CD4-positive, CD25-positive, alpha-beta regulatory T cell (primary cell): ENCODE measurements at regions not wholly inside any gene's neighbourhood (a gene's known extent, or its start where the extent isn't known, plus 50 kb on each side); places are given as distances from the start of the nearest gene placed in this dataset.
"Not testable (repeated sequence)": the region's sequence is repeated elsewhere in the genome, so short reads cannot be mapped to it uniquely, and the experiment has no call there.

Experiments used
- ATAC-seq, 2 donors: fragments of 150-1000 bp; cut with Tn5 transposase; one replicate each; pipeline ENCODE4 v1.10.0; 2021; ENCODE audit warnings: low read depth in 2 of 2, moderate number of reproducible peaks in 2 of 2, moderate library complexity in 1 of 2
- DNase-seq, 3 donors: peaks; one replicate each; pipeline versions ENCODE4 v3.0.0 to v3.0.0-alpha.2; 2012 to 2022; ENCODE audit warnings: mixed read lengths in 1 of 3
- H3K27ac ChIP-seq: one replicate; pipeline ENCODE4 v1.7.0; 2013; ENCODE audit warnings: mild to moderate bottlenecking, low read length; ENCODE audit not compliant: insufficient read depth, poor library complexity, severe bottlenecking
- H3K27me3 ChIP-seq: one replicate; pipeline ENCODE4 v1.7.0; 2013; ENCODE audit warnings: low read length; ENCODE audit not compliant: control insufficient read depth, insufficient read depth
- H3K36me3 ChIP-seq: one replicate; pipeline ENCODE4 v1.7.0; 2013; ENCODE audit warnings: mild to moderate bottlenecking, low read length, moderate library complexity; ENCODE audit not compliant: control insufficient read depth, insufficient read depth
- H3K4me1 ChIP-seq: 2 replicates; pipeline ENCODE4 v1.7.0; 2013; ENCODE audit warnings: mild to moderate bottlenecking, low read length; ENCODE audit not compliant: insufficient read depth, control insufficient read depth, poor library complexity, severe bottlenecking
- H3K4me3 ChIP-seq: one replicate; pipeline ENCODE4 v1.7.0; 2013; ENCODE audit warnings: low read depth, mild to moderate bottlenecking, low read length, moderate library complexity
- H3K9me3 ChIP-seq, 2 experiments: 1 replicate in 1 of 2; 2 replicates in 1 of 2; pipeline ENCODE4 v1.7.0; 2013; ENCODE audit warnings: low read length in 2 of 2, mild to moderate bottlenecking in 1 of 2, moderate library complexity in 1 of 2; ENCODE audit not compliant: control insufficient read depth in 2 of 2
- H3K27ac Mint-ChIP-seq, 3 donors: one replicate each; pipeline ENCODE4 v1.8.0; 2020 to 2022; ENCODE audit warnings: mild to moderate bottlenecking in 3 of 3, mixed read lengths in 3 of 3, moderate library complexity in 2 of 3
- H3K27me3 Mint-ChIP-seq: one replicate; pipeline ENCODE4 v1.8.0; 2022; ENCODE audit warnings: mild to moderate bottlenecking, mixed read lengths
- H3K36me3 Mint-ChIP-seq: one replicate; pipeline ENCODE4 v1.8.0; 2020; ENCODE audit warnings: mixed read lengths
- H3K4me1 Mint-ChIP-seq, 4 donors: one replicate each; pipeline ENCODE4 v1.8.0; 2020 to 2022; ENCODE audit warnings: mixed read lengths in 4 of 4, mild to moderate bottlenecking in 1 of 4
- H3K4me3 Mint-ChIP-seq, 4 donors: one replicate each; pipeline ENCODE4 v1.8.0; 2020 to 2022; ENCODE audit warnings: mild to moderate bottlenecking in 4 of 4, mixed read lengths in 4 of 4, moderate library complexity in 3 of 4
- H3K9me3 Mint-ChIP-seq, 7 donors: one replicate each; pipeline ENCODE4 v1.8.0; 2020 to 2022; ENCODE audit warnings: mixed read lengths in 7 of 7, mild to moderate bottlenecking in 3 of 7, moderate library complexity in 2 of 7

- Mint-ChIP-seq H3K36me3 (peaks cover 10% of the 10 kb centered on the region), H3K4me3 (no peak overlapping the region), H3K9me3 (peaks cover 0 to 19% (median 0%) of the 10 kb centered on the region in 7 donors), H3K4me1 (no peaks in the 10 kb centered on the region), H3K27me3 (peaks cover 6% of the 10 kb centered on the region), H3K27ac (no peak overlapping the region)
- no peaks in the 10 kb centered on the region for H3K36me3 ChIP-seq
- H3K9me3 ChIP-seq, result peaks cover 0 to 4% of the 10 kb centered on the region in 2 experiments
- DNase-seq (no peak), ATAC-seq (no peak)
- no peak overlapping the region for H3K4me3 ChIP-seq
- no peaks in the 10 kb centered on the region for H3K4me1 ChIP-seq
- H3K27ac ChIP-seq, result no peak overlapping the region
- H3K27me3 ChIP-seq, result no peaks in the 10 kb centered on the region
These were observed 364.5 kb downstream of the TYW1 start for GRCh38 chr7:67361150-67361549.

- no peak overlapping the region for H3K4me3 Mint-ChIP-seq
- Histone ChIP-seq H3K36me3 (no peaks in the 10 kb centered on the region), H3K9me3 (no peaks in the 10 kb centered on the region), H3K27ac (no peak overlapping the region), H3K4me3 (no peak overlapping the region), H3K4me1 (no peaks in the 10 kb centered on the region), H3K27me3 (no peaks in the 10 kb centered on the region)
- H3K27ac Mint-ChIP-seq, result no peak overlapping the region
- no peaks in the 10 kb centered on the region for H3K36me3 Mint-ChIP-seq
- DNase-seq (no peak), ATAC-seq (no peak)
- peaks cover 5% of the 10 kb centered on the region for H3K27me3 Mint-ChIP-seq
- H3K4me1 Mint-ChIP-seq, result no peaks in the 10 kb centered on the region
- H3K9me3 Mint-ChIP-seq, result no peaks in the 10 kb centered on the region
These were observed 367.9 kb downstream of the TYW1 start for GRCh38 chr7:67364441-67365017.

- H3K36me3 ChIP-seq, result no peaks in the 10 kb centered on the region
- no peak overlapping the region for H3K4me3 ChIP-seq
- no peaks in the 10 kb centered on the region for H3K36me3 Mint-ChIP-seq
- H3K4me1 ChIP-seq, result peaks cover 5% of the 10 kb centered on the region
- ATAC-seq (peak; percentile 55 to 70), DNase-seq (peak; percentile 14 to 59 (median 57))
- peaks cover 2% of the 10 kb centered on the region for H3K27me3 ChIP-seq
- no peak overlapping the region for H3K4me3 Mint-ChIP-seq
- no peaks in the 10 kb centered on the region for H3K9me3 ChIP-seq
- no peak overlapping the region for H3K27ac ChIP-seq
- peaks cover 0 to 3% (median 2%) of the 10 kb centered on the region in 4 donors for H3K4me1 Mint-ChIP-seq
- no peak overlapping the region for H3K27ac Mint-ChIP-seq
- H3K27me3 Mint-ChIP-seq, result peaks cover 5% of the 10 kb centered on the region
- peaks cover 0 to 5% (median 2%) of the 10 kb centered on the region in 7 donors for H3K9me3 Mint-ChIP-seq
These were observed 375.0 kb downstream of the TYW1 start for GRCh38 chr7:67371429-67372305.

GRCh38 chr7:67373389-67373788 is 376.8 kb downstream of the TYW1 start:
- not testable (repeated sequence) for H3K4me1 Mint-ChIP-seq, H3K36me3 ChIP-seq, DNase-seq, H3K9me3 Mint-ChIP-seq, H3K9me3 ChIP-seq, H3K27ac Mint-ChIP-seq, H3K36me3 Mint-ChIP-seq, H3K27me3 ChIP-seq, H3K27me3 Mint-ChIP-seq, H3K27ac ChIP-seq, ATAC-seq, H3K4me3 Mint-ChIP-seq, H3K4me1 ChIP-seq, H3K4me3 ChIP-seq

- Histone ChIP-seq H3K4me1 (peaks cover 5% of the 10 kb centered on the region), H3K27me3 (peaks cover 2% of the 10 kb centered on the region), H3K27ac (no peak overlapping the region), H3K36me3 (no peaks in the 10 kb centered on the region), H3K9me3 (no peaks in the 10 kb centered on the region), H3K4me3 (no peak overlapping the region)
- Mint-ChIP-seq H3K4me1 (peaks cover 0 to 3% (median 2%) of the 10 kb centered on the region in 4 donors), H3K9me3 (peaks cover 0 to 8% (median 2%) of the 10 kb centered on the region in 7 donors), H3K27me3 (peaks cover 5% of the 10 kb centered on the region), H3K27ac (no peak overlapping the region), H3K4me3 (no peak overlapping the region), H3K36me3 (no peaks in the 10 kb centered on the region)
- no peak for ATAC-seq
- DNase-seq, result no peak
These were observed 378.8 kb downstream of the TYW1 start for GRCh38 chr7:67375427-67375826.

GRCh38 chr7:67377939-67378862 is 381.6 kb downstream of the TYW1 start:
- Mint-ChIP-seq H3K27me3 (peaks cover 5% of the 10 kb centered on the region), H3K4me1 (no peaks in the 10 kb centered on the region), H3K9me3 (peaks cover 0 to 8% (median 2%) of the 10 kb centered on the region in 7 donors), H3K27ac (no peak overlapping the region), H3K4me3 (no peak overlapping the region), H3K36me3 (no peaks in the 10 kb centered on the region)
- H3K9me3 ChIP-seq, result no peaks in the 10 kb centered on the region
- ATAC-seq (peak; percentile 31 to 34), DNase-seq (peak; percentile 11 to 61 (median 36))
- H3K4me1 ChIP-seq, result no peaks in the 10 kb centered on the region
- peaks cover 2% of the 10 kb centered on the region for H3K27me3 ChIP-seq
- H3K4me3 ChIP-seq, result no peak overlapping the region
- no peaks in the 10 kb centered on the region for H3K36me3 ChIP-seq
- H3K27ac ChIP-seq, result no peak overlapping the region

- Mint-ChIP-seq H3K27me3 (peaks cover 6% of the 10 kb centered on the region), H3K9me3 (peaks cover 0 to 4% (median 0%) of the 10 kb centered on the region in 7 donors), H3K36me3 (no peaks in the 10 kb centered on the region), H3K4me3 (no peak overlapping the region), H3K27ac (peak overlapping the region in 1 of 3 donors; percentile 77), H3K4me1 (no peaks in the 10 kb centered on the region)
- no peak for DNase-seq
- Histone ChIP-seq H3K4me1 (no peaks in the 10 kb centered on the region), H3K27ac (no peak overlapping the region), H3K9me3 (no peaks in the 10 kb centered on the region), H3K4me3 (no peak overlapping the region), H3K36me3 (no peaks in the 10 kb centered on the region), H3K27me3 (peaks cover 2% of the 10 kb centered on the region)
- ATAC-seq, result no peak
These were observed 383.7 kb downstream of the TYW1 start for GRCh38 chr7:67380326-67380725.
